ENCODE measurements at regions not wholly inside any gene's neighbourhood (a gene's known extent, or its start where the extent isn't known, plus 50 kb on each side); places are given as distances from the start of the nearest gene placed in this dataset.

DNA sequence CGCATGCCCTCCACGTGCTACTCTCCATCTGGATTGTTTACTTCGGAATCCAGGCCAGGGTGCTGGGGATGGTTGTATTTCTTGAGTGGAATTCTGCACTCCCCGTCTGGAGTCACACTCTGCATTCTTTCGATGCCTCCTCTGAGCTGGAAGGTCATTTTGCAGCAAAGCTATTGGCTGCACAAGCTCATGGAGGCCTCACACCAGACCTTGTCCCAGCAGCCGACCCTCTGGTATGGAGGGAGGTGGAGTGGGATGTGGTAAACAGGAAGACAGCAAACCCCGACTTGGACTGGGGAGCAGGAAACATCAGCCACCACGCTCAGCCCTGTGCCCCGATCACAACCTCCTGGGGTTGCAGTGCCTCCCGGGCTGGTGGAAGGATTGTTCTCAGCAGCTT, 225.3 kb upstream of the LNX1 start:
- Mint-ChIP-seq H3K27me3 (ENCODE audit: insufficient read depth, low read depth, poor library complexity) (no peaks in the 10 kb centered on the region), H3K4me1 (no peaks in the 10 kb centered on the region; the same call in 2 of the 3 replicates), H3K9me3 (no peaks in the 10 kb centered on the region), H3K36me3 (ENCODE audit: low read depth) (no peaks in the 10 kb centered on the region), H3K27ac (no peak overlapping the region), H3K4me3 (no peak overlapping the region)
- Histone ChIP-seq H3K36me3 (ENCODE audit: insufficient read depth) (no peaks in the 10 kb centered on the region), H3F3A (replicated peaks; ENCODE audit: low read depth) (no peaks in the 10 kb centered on the region), H3K9me2 (ENCODE audit: insufficient read depth) (no peaks in the 10 kb centered on the region; the same call in 1 of the 2 replicates), H3K4me1 (ENCODE audit: insufficient read depth) (no peaks in the 10 kb centered on the region), H4K20me1 (replicated peaks; ENCODE audit: insufficient read depth) (no peaks in the 10 kb centered on the region), H3K27me3 (ENCODE audit: insufficient read depth) (no peaks in the 10 kb centered on the region), H3K4me3 (no peak overlapping the region), H3K27ac (ENCODE audit: low read depth) (no peak overlapping the region), H3K4me2 (no peak overlapping the region), H2AFZ (no peak overlapping the region), H3K79me2 (replicated peaks; ENCODE audit: insufficient read depth) (no peaks in the 10 kb centered on the region)
- no peak for ATAC-seq
- DNase-seq (ENCODE audit: low spot score) = no peak
- no peak for TF ChIP-seq ZNF114 (CRISPR knock-in tag; IDR thresholded peaks at IDR 0.05)
- no peak for TF ChIP-seq CREB1 (CRISPR knock-in tag; IDR thresholded peaks at IDR 0.05; ENCODE audit: low read depth)
- no peak for TF ChIP-seq POLR2AphosphoS5 (IDR thresholded peaks at IDR 0.05; ENCODE audit: low read depth)
- TF ChIP-seq ETS1 (IDR thresholded peaks at IDR 0.05) = no peak
- TF ChIP-seq ZNF331 (CRISPR knock-in tag; IDR thresholded peaks at IDR 0.05; ENCODE audit: low read depth) = no peak
- TF ChIP-seq, protein P1, sequence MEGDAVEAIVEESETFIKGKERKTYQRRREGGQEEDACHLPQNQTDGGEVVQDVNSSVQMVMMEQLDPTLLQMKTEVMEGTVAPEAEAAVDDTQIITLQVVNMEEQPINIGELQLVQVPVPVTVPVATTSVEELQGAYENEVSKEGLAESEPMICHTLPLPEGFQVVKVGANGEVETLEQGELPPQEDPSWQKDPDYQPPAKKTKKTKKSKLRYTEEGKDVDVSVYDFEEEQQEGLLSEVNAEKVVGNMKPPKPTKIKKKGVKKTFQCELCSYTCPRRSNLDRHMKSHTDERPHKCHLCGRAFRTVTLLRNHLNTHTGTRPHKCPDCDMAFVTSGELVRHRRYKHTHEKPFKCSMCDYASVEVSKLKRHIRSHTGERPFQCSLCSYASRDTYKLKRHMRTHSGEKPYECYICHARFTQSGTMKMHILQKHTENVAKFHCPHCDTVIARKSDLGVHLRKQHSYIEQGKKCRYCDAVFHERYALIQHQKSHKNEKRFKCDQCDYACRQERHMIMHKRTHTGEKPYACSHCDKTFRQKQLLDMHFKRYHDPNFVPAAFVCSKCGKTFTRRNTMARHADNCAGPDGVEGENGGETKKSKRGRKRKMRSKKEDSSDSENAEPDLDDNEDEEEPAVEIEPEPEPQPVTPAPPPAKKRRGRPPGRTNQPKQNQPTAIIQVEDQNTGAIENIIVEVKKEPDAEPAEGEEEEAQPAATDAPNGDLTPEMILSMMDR (conservative IDR thresholded peaks at IDR 0.05; ENCODE audit: low read depth in 2 of 2) = no peak
- TF ChIP-seq JUNB (IDR thresholded peaks at IDR 0.05; ENCODE audit: unreplicated experiment) = no peak
- TF ChIP-seq STAT1 (IDR thresholded peaks at IDR 0.05; ENCODE audit: unreplicated experiment) = no peak
- TF ChIP-seq EZH2phosphoT487 (IDR thresholded peaks at IDR 0.05; ENCODE audit: unreplicated experiment) = no peak
- TF ChIP-seq, protein P2, sequence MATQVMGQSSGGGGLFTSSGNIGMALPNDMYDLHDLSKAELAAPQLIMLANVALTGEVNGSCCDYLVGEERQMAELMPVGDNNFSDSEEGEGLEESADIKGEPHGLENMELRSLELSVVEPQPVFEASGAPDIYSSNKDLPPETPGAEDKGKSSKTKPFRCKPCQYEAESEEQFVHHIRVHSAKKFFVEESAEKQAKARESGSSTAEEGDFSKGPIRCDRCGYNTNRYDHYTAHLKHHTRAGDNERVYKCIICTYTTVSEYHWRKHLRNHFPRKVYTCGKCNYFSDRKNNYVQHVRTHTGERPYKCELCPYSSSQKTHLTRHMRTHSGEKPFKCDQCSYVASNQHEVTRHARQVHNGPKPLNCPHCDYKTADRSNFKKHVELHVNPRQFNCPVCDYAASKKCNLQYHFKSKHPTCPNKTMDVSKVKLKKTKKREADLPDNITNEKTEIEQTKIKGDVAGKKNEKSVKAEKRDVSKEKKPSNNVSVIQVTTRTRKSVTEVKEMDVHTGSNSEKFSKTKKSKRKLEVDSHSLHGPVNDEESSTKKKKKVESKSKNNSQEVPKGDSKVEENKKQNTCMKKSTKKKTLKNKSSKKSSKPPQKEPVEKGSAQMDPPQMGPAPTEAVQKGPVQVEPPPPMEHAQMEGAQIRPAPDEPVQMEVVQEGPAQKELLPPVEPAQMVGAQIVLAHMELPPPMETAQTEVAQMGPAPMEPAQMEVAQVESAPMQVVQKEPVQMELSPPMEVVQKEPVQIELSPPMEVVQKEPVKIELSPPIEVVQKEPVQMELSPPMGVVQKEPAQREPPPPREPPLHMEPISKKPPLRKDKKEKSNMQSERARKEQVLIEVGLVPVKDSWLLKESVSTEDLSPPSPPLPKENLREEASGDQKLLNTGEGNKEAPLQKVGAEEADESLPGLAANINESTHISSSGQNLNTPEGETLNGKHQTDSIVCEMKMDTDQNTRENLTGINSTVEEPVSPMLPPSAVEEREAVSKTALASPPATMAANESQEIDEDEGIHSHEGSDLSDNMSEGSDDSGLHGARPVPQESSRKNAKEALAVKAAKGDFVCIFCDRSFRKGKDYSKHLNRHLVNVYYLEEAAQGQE (IDR thresholded peaks at IDR 0.05; ENCODE audit: unreplicated experiment) = no peak
- no peak for TF ChIP-seq NANOG (IDR thresholded peaks at IDR 0.05; ENCODE audit: borderline replicate concordance)
- no peak for TF ChIP-seq ZNF462 (CRISPR knock-in tag; IDR thresholded peaks at IDR 0.05)
- TF ChIP-seq EZH2 (IDR thresholded peaks at IDR 0.05; ENCODE audit: low read depth, unreplicated experiment) = no peak

All from GM23338 (cell line).